BLaER1 (cell line): ENCODE measurements at regions not wholly inside any gene's neighbourhood (a gene's known extent, or its start where the extent isn't known, plus 50 kb on each side); places are given as distances from the start of the nearest gene placed in this dataset.

Source experiments
- H3K27ac ChIP-seq: shearing (Covaris generic); formaldehyde crosslinking; 2 replicates; pipeline ENCODE4 v1.8.1; 2022
- H3K27me3 ChIP-seq: shearing (Covaris generic); formaldehyde crosslinking; 2 replicates; pipeline ENCODE4 v1.8.1; 2022
- H3K36me3 ChIP-seq: shearing (Covaris generic); formaldehyde crosslinking; 2 replicates; pipeline ENCODE4 v1.8.1; 2022
- H3K4me1 ChIP-seq: shearing (Covaris generic); formaldehyde crosslinking; 2 replicates; pipeline ENCODE4 v1.8.1; 2022
- H3K4me2 ChIP-seq: shearing (Covaris generic); formaldehyde crosslinking; 2 replicates; pipeline ENCODE4 v1.8.1; 2022
- H3K4me3 ChIP-seq: shearing (Covaris generic); formaldehyde crosslinking; 2 replicates; pipeline ENCODE4 v1.8.1; 2022
- H3K9ac ChIP-seq: shearing (Covaris generic); formaldehyde crosslinking; 2 replicates; pipeline ENCODE4 v1.8.1; 2022
- H3K9me3 ChIP-seq: shearing (Covaris generic); formaldehyde crosslinking; 2 replicates; pipeline ENCODE4 v1.8.1; 2022
- H4K20me1 ChIP-seq: shearing (Covaris generic); formaldehyde crosslinking; 2 replicates; pipeline ENCODE4 v1.8.1; 2022
- Cebpa-rat ChIP-seq: shearing (Covaris generic); IDR thresholded peaks from 2 replicates; pipeline ENCODE4 v1.8.1; 2022

GRCh38 chr2:204335451-204336058, 209.7 kb upstream of the PARD3B start:
- no peak for TF ChIP-seq Cebpa-rat
- Histone ChIP-seq H3K27me3 (no peaks in the 10 kb centered on the region), H3K27ac (no peak overlapping the region), H3K4me3 (no peak overlapping the region), H4K20me1 (no peaks in the 10 kb centered on the region), H3K4me1 (no peaks in the 10 kb centered on the region), H3K36me3 (no peaks in the 10 kb centered on the region), H3K9me3 (no peaks in the 10 kb centered on the region), H3K4me2 (no peak overlapping the region), H3K9ac (no peak overlapping the region)

GRCh38 chr2:204336153-204336744, 209.0 kb upstream of the PARD3B start:
- Histone ChIP-seq H3K9me3 (no peaks in the 10 kb centered on the region), H4K20me1 (no peaks in the 10 kb centered on the region), H3K4me1 (no peaks in the 10 kb centered on the region), H3K27me3 (no peaks in the 10 kb centered on the region), H3K4me2 (no peak overlapping the region), H3K4me3 (no peak overlapping the region), H3K27ac (no peak overlapping the region), H3K36me3 (no peaks in the 10 kb centered on the region), H3K9ac (no peak overlapping the region)
- no peak for TF ChIP-seq Cebpa-rat

GRCh38 chr2:204337638-204338037, 207.6 kb upstream of the PARD3B start:
- H3K27me3 ChIP-seq, result no peaks in the 10 kb centered on the region
- no peaks in the 10 kb centered on the region for H4K20me1 ChIP-seq
- no peaks in the 10 kb centered on the region for H3K9me3 ChIP-seq
- H3K27ac ChIP-seq, result no peak overlapping the region
- H3K9ac ChIP-seq, result no peak overlapping the region
- H3K36me3 ChIP-seq, result no peaks in the 10 kb centered on the region
- TF ChIP-seq Cebpa-rat, result no peak
- H3K4me2 ChIP-seq, result no peak overlapping the region
- no peak overlapping the region for H3K4me3 ChIP-seq
- no peaks in the 10 kb centered on the region for H3K4me1 ChIP-seq

GRCh38 chr2:204339212-204339715, 206.0 kb upstream of the PARD3B start:
- Histone ChIP-seq H3K9ac (no peak overlapping the region), H3K4me1 (no peaks in the 10 kb centered on the region), H4K20me1 (no peaks in the 10 kb centered on the region), H3K27ac (no peak overlapping the region), H3K36me3 (no peaks in the 10 kb centered on the region), H3K9me3 (no peaks in the 10 kb centered on the region), H3K4me3 (no peak overlapping the region), H3K4me2 (no peak overlapping the region), H3K27me3 (no peaks in the 10 kb centered on the region)
- no peak for TF ChIP-seq Cebpa-rat

GRCh38 chr2:204340511-204340910, 204.8 kb upstream of the PARD3B start:
- no peak for TF ChIP-seq Cebpa-rat
- H3K4me2 ChIP-seq, result no peak overlapping the region
- no peaks in the 10 kb centered on the region for H3K9me3 ChIP-seq
- no peak overlapping the region for H3K9ac ChIP-seq
- H3K27me3 ChIP-seq, result no peaks in the 10 kb centered on the region
- no peak overlapping the region for H3K27ac ChIP-seq
- no peaks in the 10 kb centered on the region for H3K4me1 ChIP-seq
- H3K36me3 ChIP-seq, result no peaks in the 10 kb centered on the region
- no peaks in the 10 kb centered on the region for H4K20me1 ChIP-seq
- no peak overlapping the region for H3K4me3 ChIP-seq

GRCh38 chr2:204341887-204342276, 203.4 kb upstream of the PARD3B start:
- no peaks in the 10 kb centered on the region for H4K20me1 ChIP-seq
- no peaks in the 10 kb centered on the region for H3K36me3 ChIP-seq
- H3K4me2 ChIP-seq, result no peak overlapping the region
- no peak overlapping the region for H3K27ac ChIP-seq
- H3K4me1 ChIP-seq, result no peaks in the 10 kb centered on the region
- TF ChIP-seq Cebpa-rat, result no peak
- no peak overlapping the region for H3K9ac ChIP-seq
- no peaks in the 10 kb centered on the region for H3K27me3 ChIP-seq
- no peaks in the 10 kb centered on the region for H3K9me3 ChIP-seq
- H3K4me3 ChIP-seq, result no peak overlapping the region

GRCh38 chr2:204343685-204344084, 201.6 kb upstream of the PARD3B start:
- TF ChIP-seq Cebpa-rat, result no peak
- Histone ChIP-seq H3K36me3 (no peaks in the 10 kb centered on the region), H4K20me1 (no peaks in the 10 kb centered on the region), H3K27ac (no peak overlapping the region), H3K9me3 (no peaks in the 10 kb centered on the region), H3K27me3 (no peaks in the 10 kb centered on the region), H3K4me1 (no peaks in the 10 kb centered on the region), H3K9ac (no peak overlapping the region), H3K4me2 (no peak overlapping the region), H3K4me3 (no peak overlapping the region)

GRCh38 chr2:204344119-204344518, 201.2 kb upstream of the PARD3B start:
- TF ChIP-seq Cebpa-rat, result no peak
- Histone ChIP-seq H3K9ac (no peak overlapping the region), H3K9me3 (no peaks in the 10 kb centered on the region), H3K27me3 (no peaks in the 10 kb centered on the region), H3K36me3 (no peaks in the 10 kb centered on the region), H3K4me1 (no peaks in the 10 kb centered on the region), H4K20me1 (no peaks in the 10 kb centered on the region), H3K4me2 (no peak overlapping the region), H3K27ac (no peak overlapping the region), H3K4me3 (no peak overlapping the region)

- no peak overlapping the region for H3K9ac ChIP-seq
- H3K9me3 ChIP-seq, result no peaks in the 10 kb centered on the region
- H3K27ac ChIP-seq, result no peak overlapping the region
- no peak overlapping the region for H3K4me2 ChIP-seq
- H3K4me3 ChIP-seq, result no peak overlapping the region
- no peaks in the 10 kb centered on the region for H3K27me3 ChIP-seq
- TF ChIP-seq Cebpa-rat, result no peak
- H3K4me1 ChIP-seq, result no peaks in the 10 kb centered on the region
- no peaks in the 10 kb centered on the region for H3K36me3 ChIP-seq
- H4K20me1 ChIP-seq, result no peaks in the 10 kb centered on the region
Observed at GRCh38 chr2:204346906-204347305, 198.4 kb upstream of the PARD3B start.

- no peaks in the 10 kb centered on the region for H3K36me3 ChIP-seq
- H3K9ac ChIP-seq, result no peak overlapping the region
- no peaks in the 10 kb centered on the region for H3K27me3 ChIP-seq
- H3K4me2 ChIP-seq, result no peak overlapping the region
- H3K4me3 ChIP-seq, result no peak overlapping the region
- no peaks in the 10 kb centered on the region for H4K20me1 ChIP-seq
- H3K9me3 ChIP-seq, result no peaks in the 10 kb centered on the region
- H3K27ac ChIP-seq, result no peak overlapping the region
- no peaks in the 10 kb centered on the region for H3K4me1 ChIP-seq
- TF ChIP-seq Cebpa-rat, result no peak
Observed at GRCh38 chr2:204353823-204354222, 191.5 kb upstream of the PARD3B start.
